Activated T-cell treated with anti-CD3 and anti-CD28 coated beads for 48 hours (primary cell): ENCODE measurements at regions not wholly inside any gene's neighbourhood (a gene's known extent, or its start where the extent isn't known, plus 50 kb on each side); places are given as distances from the start of the nearest gene placed in this dataset.
"Not testable (repeated sequence)": the region's sequence is repeated elsewhere in the genome, so short reads cannot be mapped to it uniquely, and the experiment has no call there.

Experiments used
- DNase-seq: peaks from one replicate; pipeline ENCODE4 v3.0.0-alpha.2; 2020; ENCODE audit warnings: low read depth

DNA sequence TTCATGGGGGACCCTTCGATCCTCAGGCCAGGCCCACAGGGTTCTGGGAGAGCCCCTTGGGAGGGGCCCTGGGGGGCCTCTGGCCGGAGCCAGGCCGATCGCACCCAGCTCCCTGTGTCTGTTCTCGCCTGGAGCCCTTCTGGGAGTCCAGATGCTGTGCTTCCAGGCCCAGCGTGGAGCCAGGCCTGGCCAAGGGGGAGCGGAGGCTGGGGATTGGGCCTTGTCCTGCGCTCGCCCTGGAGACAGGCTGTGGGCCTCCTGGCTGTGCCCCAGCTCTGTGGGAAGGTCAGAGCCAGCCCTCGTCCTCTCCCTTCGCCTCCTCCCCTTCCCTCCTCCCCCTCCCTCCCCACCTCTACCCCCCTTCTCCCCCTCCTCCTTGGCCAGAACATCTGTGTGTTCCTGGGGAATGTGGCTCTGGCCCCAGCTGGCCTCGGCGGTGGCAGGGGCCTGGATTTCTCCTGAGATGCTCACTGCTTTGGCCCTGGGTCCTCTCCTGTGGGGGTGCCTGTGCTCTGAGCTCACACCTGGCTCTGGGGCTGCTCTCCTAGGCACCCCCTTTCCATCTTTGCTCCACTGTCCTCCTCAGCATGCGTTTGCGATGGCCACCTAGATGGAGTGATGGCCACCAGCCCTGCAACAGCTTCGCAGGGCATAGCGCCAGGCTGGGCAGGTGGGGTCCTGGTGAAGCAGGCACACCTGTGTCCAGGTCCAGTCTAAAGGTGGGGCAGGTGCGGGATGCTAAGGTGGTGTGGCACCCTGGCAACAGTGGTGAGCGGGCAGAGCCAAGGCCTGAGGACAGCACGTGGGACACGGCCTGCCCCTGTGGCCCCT is 90.6 kb upstream of the CIBAR2 start:
- DNase-seq, result no peak

DNA sequence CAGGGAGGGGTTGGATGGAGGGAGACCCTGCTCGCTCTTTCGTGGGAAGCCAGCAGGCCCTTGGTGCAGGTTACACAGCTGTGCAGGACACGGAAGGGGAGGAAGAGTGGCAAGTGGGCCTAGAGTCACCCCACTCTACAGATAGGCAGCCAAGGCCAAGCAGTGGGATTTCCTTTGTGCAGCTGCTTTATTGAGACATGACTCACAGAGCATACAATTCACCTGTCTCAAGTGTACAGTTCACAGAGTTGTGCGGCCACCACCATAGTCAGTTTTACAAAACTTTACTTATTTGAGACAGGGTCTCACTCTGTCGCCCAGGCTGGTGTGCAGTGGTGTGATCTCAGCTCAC is 91.2 kb upstream of the CIBAR2 start:
- no peak for DNase-seq

DNA sequence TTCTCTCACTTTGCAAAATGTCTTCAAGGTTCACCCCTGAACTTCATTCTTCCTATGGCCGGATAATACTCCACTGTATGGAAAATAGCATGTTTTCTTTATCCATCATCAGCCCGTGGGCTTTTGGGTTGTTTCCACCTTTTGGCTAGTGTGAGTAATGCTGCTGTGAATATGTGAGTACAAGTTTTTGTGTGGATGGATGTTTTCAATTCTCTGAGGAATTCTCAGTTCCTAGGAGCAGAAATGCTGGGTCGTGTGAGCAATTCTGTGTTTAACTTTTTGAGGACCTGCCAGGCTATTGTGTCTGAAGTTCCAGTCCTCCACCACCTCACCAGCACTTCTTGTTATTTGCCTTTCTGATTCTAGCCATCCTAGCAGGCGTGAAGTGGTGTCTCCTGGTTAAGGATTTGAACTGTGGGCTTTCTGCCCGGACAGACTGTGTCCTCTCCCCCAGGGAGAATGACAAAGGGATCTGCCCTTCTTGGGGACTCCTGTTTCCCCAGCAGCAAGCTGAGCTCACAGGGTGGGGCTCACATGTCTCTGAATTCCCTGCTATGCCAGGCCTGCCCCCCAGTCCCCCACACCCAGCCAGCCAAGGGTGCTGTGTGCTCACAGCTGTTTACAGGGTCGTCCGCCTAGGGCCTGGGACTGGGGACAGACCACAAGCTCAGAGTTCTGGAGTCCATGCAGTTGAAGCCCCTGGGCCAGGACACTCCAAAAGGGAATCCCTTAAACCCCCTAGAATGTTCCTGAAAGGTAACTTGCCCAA is 92.2 kb upstream of the CIBAR2 start:
- DNase-seq, result no peak

DNA sequence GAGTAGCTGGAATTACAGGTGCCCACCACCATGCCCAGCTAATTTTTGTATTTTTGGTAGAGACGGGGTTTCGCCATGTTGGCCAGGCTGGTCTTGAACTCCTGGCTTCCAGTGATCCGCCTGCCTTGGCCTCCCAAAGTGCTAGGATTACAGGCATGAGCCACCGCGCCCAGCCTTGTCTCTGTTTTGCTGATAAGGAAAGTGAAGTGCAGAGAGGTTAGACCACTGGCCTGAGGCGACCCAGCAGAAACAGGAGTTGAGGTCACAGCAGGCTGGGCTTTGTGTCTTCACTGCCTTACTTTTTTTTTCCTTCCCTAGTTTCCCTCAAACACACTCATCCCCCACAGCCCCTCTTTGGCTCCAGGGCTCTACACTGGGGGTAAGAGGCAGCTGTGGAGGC is 93.0 kb upstream of the CIBAR2 start:
- not testable (repeated sequence) for DNase-seq

DNA sequence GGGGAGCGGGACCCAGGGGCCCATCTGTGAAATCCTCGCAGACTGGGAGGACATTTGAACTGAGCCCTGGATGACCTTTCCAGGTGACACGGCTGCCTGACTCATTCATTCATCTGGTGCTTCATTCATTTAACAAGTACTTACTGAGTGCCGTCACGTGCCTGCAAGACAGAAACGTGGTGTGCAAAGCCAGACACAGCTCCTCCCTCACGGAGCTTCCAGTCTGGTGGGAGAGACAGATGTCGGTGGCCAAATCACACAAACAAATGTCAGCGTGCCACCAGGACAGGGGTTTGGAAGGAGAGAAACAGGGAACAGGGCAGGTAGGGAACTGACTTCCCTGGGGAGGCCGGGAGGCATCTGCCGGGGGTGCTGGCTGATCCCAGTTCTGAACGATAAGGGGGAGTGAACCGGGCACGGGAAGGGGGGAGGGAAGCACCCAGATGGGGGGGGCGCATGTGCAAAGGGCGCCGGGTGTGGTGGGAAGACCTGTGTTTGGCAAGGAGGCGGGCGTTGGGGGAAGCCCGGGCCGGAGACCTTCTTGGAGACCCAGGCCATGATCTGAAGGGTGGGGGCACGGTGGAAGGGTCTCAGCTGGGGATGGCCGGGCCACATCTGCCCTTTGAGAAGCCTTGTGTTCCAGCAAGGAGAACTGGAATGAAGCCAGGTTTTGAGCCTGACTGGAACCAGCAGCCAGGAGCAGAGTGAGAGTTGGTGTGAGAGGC is 93.6 kb upstream of the CIBAR2 start:
- DNase-seq, result no peak

DNA sequence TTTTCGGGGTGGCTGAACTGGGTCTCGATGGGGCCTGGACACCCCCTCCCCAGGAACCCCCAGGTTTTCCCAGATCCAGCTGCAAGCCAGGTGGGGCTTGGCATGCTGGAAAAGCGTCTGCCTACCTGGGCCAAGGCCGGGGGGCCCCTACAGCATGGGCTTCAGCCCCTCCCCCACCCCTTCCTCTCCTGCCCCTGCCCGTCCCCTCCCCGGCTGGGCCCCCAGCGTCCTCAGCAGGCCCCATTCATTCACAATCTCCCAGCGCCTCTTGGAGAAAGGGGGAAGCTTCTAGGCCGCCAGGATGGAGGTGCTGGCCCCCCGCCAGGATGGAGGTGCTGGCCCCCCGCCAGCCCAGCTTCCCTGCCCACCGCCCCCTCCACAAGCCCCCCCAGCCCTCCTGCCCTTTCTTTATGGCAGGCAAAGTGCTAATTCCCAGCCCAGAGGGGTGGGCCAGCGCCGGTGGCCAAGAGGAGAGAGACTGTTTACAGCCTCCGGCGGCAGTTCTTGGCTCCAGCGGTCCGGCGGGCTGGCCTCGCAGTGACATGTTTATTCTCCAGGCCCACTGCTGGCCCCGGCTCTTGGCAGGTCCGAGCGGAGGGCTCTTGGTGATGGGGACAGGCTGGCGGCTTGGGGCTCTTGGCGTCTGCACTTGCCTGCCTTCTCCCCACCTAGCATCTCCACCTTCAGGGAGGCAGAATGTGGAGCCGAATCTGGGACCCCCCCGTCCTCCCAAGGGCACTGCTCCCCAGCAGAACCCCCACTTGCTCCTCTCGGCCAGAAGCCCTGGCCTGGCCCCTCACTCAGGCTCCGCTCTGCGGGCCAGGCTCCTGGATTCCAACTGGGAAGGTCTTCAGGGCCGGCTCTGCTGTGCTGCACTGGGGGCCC is 94.4 kb upstream of the CIBAR2 start:
- no peak for DNase-seq

DNA sequence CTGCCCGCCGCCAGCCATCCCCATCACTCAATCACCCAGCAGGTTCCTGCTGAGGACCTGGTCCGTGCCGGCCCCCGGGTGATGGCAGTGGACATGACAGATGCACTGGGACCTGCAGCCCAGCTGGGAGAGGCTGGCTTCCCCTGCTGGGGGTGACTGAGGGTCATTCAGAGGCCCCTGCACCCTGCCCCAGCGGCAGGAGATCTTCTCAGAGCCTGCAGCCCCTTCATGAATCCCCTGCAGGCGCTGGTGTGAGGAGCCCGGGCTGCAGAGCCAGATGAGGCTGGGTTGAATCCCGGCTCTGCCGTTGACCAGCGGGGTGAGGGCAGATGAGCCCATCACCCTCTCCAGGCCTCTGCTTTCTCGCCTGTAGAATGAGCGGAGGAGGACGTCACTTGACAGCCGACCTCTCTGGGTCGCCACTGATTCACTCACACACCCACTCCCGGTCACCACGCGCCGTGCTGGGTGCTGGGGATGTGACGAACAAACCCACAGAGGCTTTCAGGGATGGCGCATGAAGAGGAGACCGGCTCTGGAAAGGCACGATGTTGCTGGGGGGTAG is 95.2 kb upstream of the CIBAR2 start:
- no peak for DNase-seq

DNA sequence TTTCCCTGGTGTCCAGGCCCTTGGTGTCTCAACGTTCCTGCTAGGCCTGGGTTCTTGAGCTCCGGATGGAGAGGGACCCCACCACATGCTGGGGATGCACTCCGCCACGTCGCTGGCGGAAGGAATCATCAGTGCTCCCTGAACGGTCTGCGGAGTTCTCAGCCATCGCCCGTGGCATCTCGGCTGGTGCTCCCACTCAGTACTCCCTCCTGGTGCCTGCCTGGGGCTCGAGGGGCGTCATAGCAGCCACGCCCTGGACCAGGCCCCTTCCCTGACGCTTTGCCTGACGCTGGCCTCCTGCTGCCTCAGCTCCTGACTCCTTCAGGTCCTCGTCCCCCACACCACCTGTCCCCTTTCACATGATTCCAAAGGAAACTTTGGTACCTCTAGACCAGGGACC is 95.9 kb upstream of the CIBAR2 start:
- no peak for DNase-seq

DNA sequence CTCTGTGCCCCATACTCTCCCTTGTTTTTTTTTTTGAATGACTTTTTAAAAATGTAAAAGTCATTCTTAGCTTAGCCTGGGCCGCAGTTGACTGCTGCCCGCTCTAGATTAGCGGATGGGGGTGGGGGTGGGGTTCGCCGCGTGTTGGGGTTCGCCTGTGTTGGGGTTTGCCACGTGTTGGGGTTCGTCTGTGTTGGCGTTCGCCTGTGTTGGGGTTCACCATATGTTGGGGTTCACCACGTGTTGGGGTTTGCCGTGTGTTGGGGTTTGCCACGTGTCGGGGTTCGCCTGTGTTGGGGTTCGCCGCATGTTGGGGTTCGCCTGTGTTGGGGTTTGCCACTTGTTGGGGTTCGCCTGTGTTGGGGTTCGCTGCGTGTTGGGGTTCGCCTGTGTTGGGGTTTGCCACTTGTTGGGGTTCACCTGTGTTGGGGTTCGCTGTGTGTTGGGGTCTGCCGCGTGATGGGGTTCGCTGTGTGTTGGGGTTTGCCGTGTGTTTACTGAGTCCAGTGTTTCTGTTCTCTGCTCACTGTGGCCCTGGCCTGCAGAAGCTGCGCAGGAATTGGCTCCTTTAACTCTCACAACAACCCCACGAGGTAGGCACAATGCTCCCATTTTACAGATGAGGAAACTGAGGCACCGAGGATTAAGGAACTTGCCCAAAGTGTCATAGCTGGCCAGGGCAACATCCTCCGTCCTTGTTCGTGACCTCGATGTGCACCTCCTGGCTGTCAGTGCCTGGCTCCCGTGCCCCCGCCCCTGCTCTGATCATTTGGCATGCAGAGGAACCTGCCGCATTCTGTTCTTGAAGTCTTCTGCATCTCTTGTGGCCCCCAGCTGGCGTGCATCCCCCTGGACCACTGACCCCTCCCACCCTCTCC is 96.6 kb upstream of the CIBAR2 start:
- no peak for DNase-seq

DNA sequence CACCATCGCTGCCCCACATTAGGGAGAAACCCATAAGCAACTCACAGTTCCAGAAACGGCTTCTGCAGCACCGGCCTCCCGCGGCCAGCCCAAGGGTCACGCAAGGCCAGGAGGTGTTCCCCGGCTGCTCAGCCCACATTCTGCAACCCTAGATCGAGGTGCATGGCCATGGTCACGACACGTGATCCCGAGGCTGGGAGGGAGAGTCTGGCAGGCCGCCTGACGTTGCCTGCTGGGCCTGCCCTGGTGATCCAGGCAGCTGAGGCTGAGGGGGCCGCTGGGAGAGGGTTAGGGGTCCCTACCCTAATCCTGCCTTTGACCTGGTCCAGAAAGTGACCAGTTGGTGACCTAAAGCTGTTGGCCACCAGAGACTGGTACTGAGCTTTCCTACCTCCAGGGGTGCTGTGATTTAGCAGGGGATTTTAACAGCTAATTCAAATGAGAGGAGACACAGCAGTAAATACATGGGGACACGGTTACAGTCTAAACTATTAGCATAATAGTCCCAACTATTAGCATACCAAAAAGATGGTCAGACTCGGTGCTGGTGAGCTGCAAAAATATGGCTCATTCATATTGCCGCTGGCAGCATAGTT is 97.4 kb upstream of the CIBAR2 start:
- no peak for DNase-seq

DNA sequence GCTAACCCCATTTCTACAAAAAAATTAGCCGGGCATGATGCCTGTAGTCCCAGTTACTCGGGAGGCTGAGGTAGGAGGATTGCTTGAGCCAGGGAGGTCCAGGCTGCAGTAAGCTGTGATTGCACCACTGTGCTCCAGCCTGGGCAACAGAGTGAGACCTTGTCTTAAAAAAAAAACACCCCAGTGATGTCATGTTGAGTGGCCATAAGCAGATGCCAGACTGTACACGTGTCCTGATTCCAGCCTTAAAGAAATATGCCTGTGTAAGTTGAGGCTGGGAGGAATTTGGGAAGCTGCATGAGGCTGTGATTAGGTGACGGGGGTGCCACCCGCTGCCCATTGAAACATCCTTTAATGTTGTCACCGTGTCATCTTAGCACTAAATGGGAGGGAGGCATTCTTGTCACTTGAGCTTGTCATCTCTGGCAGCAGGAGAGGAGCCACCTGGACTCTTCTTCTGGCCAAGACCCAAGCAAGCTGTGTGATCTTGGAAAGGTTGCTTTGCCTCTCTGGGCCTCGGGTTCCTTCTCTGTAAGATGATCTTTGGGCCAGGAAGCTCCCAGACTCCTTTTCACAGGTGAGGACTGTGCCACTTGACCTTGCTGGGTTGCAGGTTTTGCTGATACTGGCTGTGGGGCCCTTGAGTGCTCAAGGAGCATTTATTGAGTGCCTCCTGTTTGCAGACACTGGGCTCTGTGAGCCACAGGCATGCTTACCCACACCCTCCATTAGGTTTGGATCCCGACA is 98.3 kb upstream of the CIBAR2 start:
- DNase-seq, result no peak

DNA sequence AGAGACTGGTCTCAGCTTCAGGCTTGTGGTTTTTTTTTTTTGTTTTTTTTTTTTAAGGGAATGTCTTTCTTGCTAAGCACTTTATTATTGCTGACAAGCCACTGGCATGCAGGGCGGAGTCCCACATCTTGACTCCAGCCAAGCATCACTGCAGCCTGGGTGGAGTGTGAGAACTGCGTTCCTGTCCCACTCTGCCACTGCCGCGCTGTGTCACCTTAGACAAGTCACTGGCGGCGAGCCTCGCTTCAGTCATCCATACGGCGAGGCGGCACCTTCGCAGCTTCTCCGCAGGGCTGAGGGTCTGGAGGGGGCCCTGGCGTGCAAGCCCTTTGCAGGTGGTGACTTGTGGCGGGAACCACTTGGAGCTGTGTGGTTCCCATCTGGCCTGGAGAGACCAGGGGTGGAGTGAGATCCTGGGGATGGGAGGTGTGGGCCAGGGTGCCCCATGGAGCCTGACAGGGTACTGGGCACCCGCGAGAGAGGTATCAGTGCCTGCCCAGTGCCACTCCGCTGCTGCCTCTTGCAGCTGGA is 99.1 kb upstream of the CIBAR2 start:
- DNase-seq, result no peak

DNA sequence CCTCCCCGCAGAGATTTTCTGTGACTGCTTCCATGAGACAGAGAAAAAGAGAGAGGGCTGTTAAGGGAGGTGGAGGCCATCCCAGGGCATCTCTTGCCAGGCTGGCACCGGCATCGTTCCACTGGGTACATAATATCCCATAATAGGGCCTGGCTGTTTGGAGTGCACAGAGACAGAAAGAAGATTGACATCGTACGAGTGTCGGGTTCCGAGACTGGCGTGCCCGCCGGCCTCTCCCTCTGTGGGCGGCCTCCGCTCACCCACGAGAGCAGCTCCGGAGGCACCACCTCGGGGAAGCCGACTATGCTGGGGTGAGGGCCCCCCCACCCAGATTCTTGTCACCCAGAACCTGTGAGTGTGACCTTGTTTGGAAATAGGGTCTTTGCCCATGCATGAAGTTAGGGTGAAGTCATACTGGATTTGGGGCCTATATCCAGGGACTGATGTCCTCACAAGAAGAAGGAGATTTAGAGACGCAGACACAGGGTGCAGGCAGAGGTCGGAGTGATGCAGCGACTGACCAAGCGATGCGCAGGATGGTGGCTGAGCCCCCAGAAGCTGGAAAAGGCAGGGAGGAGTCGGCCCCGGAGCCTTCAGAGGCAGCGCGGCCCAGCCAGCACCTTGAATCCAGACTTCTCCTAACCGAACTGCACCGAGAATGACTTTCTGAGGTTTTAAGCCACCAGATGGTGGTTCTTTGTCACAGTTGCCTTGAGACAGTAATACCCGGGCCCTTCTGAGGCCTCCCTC is 101.8 kb upstream of the CIBAR2 start:
- no peak for DNase-seq

DNA sequence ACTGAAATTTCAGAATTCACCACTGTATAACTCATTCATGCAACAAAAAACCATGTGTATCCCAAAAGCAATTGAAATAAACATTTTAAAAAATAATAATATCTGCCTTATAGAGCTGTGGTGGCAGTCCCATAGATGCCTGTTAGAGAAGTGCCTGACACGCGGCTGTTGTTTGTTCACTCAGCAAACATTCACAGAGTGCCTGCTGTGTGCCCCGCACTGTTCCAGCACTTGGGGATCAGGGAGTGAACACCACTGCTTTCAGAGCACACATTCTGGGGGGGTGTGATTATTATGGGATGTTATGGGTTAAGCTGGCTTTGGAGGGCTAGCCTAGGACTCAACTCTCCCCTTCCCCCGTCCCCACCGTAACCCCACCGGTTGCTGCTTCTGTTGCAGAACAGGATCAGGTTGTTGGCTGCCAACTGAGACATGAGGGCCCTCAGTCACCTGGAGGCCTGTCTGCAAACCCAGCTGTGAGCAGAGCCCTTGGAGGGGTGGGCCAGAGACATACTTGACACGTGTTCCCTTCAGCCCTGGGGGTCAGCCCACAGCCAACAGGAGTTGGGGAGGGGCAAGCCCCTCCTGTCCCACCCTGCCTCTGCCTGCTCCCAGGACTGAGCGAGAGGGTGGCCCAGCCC is 103.3 kb upstream of the CIBAR2 start:
- DNase-seq, result no peak

DNA sequence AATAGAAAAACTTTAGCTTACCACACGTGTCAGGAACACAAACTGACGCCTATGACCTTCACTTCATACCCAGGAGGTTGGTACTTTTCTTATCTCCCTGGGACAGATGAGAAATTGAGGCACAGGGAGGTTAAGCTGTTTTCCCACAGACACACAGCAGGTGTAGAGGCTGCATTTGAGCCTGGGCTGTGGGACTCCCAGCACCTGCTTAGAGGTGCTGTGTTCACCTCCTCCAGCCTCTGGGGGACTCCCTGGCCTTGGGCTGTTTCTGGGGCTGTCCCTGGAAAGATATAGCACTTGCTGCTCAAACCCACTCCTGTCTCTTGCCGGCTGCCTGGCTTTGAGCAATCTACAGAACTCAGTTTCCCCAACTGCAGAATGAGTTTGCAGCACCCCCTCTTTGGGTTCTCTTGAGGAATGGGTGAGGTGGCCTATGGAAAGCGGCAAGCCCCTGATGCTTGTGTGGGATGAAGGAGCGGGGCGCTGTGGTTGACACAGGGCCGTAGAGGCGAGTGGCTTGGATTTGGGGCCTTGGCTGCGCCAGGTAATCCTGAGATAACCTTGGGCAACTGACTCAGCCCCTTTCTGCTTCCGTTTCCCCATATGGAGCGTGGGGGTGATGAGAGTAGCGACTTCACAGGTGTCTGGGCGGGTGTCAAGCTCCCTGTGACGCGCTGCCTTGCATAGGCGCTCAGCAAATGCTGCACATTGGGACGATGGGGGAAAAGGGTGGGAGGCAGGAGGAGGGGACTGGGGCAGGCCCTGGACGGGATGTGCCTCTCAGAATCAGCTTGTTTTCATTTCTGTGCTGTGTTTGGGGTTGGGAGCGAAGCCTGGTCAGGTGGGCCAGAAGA is 104.5 kb upstream of the CIBAR2 start:
- DNase-seq, result no peak

DNA sequence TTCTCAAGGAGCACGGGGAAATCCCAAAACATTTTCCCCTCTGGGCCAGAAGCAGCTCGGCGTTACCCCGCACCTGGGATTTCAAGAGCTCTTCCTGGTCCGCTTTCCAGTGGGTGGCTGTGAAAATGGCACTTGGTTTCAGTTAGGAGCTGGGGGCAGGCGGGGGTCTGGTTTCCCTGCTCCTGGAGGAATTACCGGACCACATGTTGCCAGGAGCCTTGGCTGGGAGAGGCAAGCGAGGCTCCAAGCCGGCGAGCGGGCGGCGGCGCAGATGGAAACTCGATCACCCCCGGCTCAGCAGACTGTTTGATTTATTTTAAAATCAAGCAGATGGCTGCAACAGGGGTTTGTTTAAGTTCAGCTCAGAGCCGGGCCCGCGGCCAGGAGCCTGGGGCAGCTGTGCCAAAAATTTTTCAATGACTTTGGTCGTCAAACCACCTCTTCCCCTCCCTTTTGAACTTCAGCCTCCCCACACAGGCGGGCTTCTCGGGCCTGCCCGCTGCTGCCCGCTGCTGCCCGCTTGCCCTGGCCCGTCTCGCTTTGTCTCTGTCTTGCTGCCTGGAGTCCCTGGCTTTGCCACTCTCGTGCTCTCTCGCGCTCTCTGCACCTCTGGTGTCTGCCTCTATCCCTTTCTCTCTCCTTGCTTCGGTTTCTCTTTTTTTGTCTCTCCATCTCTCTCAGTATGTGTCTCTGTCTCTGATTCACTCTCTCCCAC is 108.0 kb upstream of the CIBAR2 start:
- DNase-seq, result no peak
